ENCODE measurements at regions not wholly inside any gene's neighbourhood (a gene's known extent, or its start where the extent isn't known, plus 50 kb on each side); places are given as distances from the start of the nearest gene placed in this dataset.

DNA sequence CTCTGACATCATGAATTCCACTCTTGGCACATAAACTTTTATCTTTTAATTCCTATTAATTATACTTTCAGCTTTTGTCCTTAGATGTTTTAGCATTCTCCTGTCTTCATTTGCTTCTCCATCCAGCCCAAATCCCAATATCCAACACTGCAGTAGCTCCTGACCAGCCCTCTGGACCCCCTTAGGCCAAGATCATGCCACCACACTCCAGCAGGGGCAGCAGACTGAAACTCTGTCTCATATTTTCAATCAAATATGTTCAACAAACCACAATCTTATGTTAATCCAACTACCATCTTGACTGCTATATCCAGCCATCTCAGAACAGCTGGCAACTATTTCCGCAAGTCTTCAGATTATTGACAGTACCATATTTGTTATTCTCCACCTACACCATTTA lies 315.8 kb upstream of the ROBO2 start:
- TF ChIP-seq CTCF (IDR thresholded peaks at IDR 0.05; ENCODE audit: low read depth, low read length), result no peak
- H3K4me3 ChIP-seq (ENCODE audit: low read depth, low read length), result no peak overlapping the region
- no peak for DNase-seq (ENCODE audit: low read depth, low spot score)
- in situ Hi-C loops (cut with HindIII; ENCODE audit: low sequenced_read_pairs), result no loop called here

GRCh38 chr3:76724706-76725105 lies 315.2 kb upstream of the ROBO2 start:
- no peak for TF ChIP-seq CTCF (IDR thresholded peaks at IDR 0.05; ENCODE audit: low read depth, low read length)
- no peak overlapping the region for H3K4me3 ChIP-seq (ENCODE audit: low read depth, low read length)
- no peak for DNase-seq (ENCODE audit: low read depth, low spot score)
- in situ Hi-C loops (cut with HindIII; ENCODE audit: low sequenced_read_pairs), result no loop called here

DNA sequence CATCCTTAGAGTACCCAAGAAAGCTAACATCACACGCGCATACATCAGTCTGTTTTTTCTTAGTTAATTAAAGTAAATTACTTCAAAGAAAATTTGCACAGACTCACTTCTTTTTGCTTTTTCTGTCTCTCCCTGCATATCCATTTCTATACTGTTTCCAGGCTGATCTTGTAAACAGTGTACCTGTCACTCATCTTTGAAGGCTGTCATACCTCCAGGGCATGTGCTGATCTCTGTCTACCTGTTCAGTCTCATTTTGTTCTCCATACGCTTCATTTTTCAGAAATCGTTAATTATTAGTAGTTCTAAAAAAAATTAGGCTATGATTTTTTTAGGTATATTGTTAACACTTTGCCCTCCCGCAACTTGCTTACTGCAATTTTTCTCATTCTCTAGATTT lies 313.9 kb upstream of the ROBO2 start:
- in situ Hi-C loops (cut with HindIII; ENCODE audit: low sequenced_read_pairs), result no loop called here
- no peak for TF ChIP-seq CTCF (IDR thresholded peaks at IDR 0.05; ENCODE audit: low read depth, low read length)
- H3K4me3 ChIP-seq (ENCODE audit: low read depth, low read length), result no peak overlapping the region
- DNase-seq (ENCODE audit: low read depth, low spot score), result no peak

- TF ChIP-seq CTCF (IDR thresholded peaks at IDR 0.05; ENCODE audit: low read depth, low read length), result no peak
- H3K4me3 ChIP-seq (ENCODE audit: low read depth, low read length), result no peak overlapping the region
- no peak for DNase-seq (ENCODE audit: low read depth, low spot score)
- in situ Hi-C loops (cut with HindIII; ENCODE audit: low sequenced_read_pairs), result no loop called here
Measured at GRCh38 chr3:76728426-76728825, 311.5 kb upstream of the ROBO2 start.

DNA sequence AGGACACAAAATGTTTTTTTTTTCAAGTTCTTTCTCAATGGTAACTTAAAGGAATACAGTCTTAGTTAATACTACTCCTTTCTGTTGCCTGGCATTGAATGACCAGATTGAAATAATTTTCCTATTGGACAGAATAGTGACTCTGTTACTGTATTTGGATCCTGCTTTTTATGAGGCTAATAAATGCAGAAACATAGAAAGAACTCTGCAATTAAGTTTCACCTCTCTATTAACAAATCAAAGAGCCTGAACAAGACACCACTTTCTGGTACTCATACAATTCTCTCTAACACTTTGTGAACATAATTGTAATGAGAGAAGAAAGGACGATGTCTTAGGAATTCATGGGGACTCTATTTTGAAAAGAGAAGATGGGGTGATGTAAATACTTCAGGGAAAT lies 308.4 kb upstream of the ROBO2 start:
- no peak overlapping the region for H3K4me3 ChIP-seq (ENCODE audit: low read depth, low read length)
- DNase-seq (ENCODE audit: low read depth, low spot score), result no peak
- no peak for TF ChIP-seq CTCF (IDR thresholded peaks at IDR 0.05; ENCODE audit: low read depth, low read length)
- in situ Hi-C loops (cut with HindIII; ENCODE audit: low sequenced_read_pairs), result no loop called here

- no peak for TF ChIP-seq CTCF (IDR thresholded peaks at IDR 0.05; ENCODE audit: low read depth, low read length)
- no peak for DNase-seq (ENCODE audit: low read depth, low spot score)
- H3K4me3 ChIP-seq (ENCODE audit: low read depth, low read length), result no peak overlapping the region
- in situ Hi-C loops (cut with HindIII; ENCODE audit: low sequenced_read_pairs), result no loop called here
Measured at GRCh38 chr3:76733073-76733759, 306.7 kb upstream of the ROBO2 start.
